ENCODE measurements at regions not wholly inside any gene's neighbourhood (a gene's known extent, or its start where the extent isn't known, plus 50 kb on each side); places are given as distances from the start of the nearest gene placed in this dataset.

DNA sequence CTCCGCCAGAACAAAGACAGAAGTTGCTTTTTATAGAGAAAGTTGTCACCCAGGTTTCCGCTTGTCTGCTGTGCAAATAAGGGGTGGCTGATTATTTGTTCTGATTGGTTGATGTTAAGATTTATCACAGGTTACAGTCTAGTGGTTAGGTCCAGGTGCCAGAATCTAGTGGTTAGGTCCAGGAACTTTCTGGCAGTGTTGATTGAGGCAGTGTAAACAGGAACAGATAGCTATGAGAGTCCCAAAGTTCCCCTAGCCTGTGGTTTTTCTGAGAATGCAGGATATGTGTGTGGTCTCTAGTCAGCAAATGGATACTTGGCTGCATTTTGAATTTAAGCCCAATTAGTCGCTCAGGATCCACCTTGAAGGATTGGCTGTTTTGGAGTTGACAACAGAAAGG, 148.0 kb downstream of the TMEM200A start:
- no peak for DNase-seq
- no peaks in the 10 kb centered on the region for H3K4me1 ChIP-seq
- H3K9me3 ChIP-seq: no peaks in the 10 kb centered on the region
- no peaks in the 10 kb centered on the region for H3K27me3 ChIP-seq
- no peaks in the 10 kb centered on the region for H3K36me3 ChIP-seq
- no peak overlapping the region for H3K4me3 ChIP-seq (ENCODE audit: low read depth, low read length)
- TF ChIP-seq, protein P1, sequence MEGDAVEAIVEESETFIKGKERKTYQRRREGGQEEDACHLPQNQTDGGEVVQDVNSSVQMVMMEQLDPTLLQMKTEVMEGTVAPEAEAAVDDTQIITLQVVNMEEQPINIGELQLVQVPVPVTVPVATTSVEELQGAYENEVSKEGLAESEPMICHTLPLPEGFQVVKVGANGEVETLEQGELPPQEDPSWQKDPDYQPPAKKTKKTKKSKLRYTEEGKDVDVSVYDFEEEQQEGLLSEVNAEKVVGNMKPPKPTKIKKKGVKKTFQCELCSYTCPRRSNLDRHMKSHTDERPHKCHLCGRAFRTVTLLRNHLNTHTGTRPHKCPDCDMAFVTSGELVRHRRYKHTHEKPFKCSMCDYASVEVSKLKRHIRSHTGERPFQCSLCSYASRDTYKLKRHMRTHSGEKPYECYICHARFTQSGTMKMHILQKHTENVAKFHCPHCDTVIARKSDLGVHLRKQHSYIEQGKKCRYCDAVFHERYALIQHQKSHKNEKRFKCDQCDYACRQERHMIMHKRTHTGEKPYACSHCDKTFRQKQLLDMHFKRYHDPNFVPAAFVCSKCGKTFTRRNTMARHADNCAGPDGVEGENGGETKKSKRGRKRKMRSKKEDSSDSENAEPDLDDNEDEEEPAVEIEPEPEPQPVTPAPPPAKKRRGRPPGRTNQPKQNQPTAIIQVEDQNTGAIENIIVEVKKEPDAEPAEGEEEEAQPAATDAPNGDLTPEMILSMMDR (IDR thresholded peaks at IDR 0.05; ENCODE audit: low read depth, low read length): no peak

DNA sequence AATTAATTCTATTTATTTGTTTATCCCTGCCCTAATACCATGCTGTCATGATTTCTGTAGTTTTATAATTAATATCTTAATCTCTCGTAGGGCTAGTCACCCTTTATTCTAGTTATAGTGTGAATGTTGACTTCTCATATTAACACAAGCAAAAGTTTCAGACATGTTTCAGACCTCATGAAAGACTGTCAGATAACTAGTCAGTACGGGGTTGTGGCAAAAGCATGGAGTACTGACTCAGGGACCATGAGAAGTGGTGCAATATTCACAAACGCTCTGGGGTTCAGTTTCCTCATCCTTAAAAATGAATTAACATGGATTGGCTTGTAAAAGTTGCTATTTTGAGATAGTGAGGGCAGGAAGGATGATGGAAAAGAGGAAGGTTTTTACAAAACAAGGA, 148.9 kb downstream of the TMEM200A start:
- TF ChIP-seq, protein P1 (IDR thresholded peaks at IDR 0.05; ENCODE audit: low read depth, low read length): no peak
- Histone ChIP-seq H3K4me3 (ENCODE audit: low read depth, low read length) (no peak overlapping the region), H3K9me3 (no peaks in the 10 kb centered on the region), H3K36me3 (no peaks in the 10 kb centered on the region), H3K27me3 (no peaks in the 10 kb centered on the region), H3K4me1 (no peaks in the 10 kb centered on the region)
- DNase-seq: no peak

DNA sequence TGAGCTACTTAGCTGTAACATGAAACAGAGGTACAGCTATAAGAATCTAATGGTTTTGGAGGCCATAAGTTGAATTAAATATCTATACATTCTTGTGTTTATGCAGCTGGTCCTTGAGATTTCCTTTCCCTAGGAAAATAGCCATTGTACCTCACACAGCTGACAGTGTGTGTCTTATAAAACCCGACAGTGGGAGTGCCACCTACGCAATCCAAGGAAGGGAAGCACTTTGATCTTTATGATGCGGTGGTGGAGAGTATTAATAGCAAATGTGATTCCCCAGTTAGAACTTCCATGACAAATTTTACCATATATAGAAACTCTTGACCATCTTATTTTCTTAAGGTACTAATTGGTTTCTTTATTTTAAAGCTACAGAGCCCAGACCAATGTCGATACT, 149.5 kb downstream of the TMEM200A start:
- Histone ChIP-seq H3K4me1 (no peaks in the 10 kb centered on the region), H3K9me3 (no peaks in the 10 kb centered on the region), H3K4me3 (ENCODE audit: low read depth, low read length) (no peak overlapping the region), H3K27me3 (no peaks in the 10 kb centered on the region), H3K36me3 (no peaks in the 10 kb centered on the region)
- TF ChIP-seq, protein P1 (IDR thresholded peaks at IDR 0.05; ENCODE audit: low read depth, low read length): no peak
- no peak for DNase-seq

DNA sequence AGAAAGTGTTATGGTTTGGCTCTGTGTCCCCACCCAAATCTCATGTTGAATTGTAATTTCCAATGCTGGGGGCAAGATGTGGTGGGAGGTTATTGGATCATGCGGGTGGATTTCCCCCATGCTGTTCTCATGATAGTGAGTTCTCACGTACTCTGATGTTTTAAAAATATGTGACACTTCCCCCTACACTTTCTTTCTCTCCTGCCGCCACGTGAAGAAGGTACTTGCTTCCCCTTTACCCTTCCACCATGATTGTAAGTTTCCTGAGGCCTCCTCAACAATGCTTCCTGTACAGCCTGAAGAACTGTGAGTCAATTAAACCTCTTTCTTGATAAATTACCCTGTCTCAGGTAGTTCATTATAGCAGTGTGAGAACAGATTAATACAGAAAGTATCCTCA, 150.8 kb downstream of the TMEM200A start:
- TF ChIP-seq, protein P1 (IDR thresholded peaks at IDR 0.05; ENCODE audit: low read depth, low read length): no peak
- Histone ChIP-seq H3K9me3 (no peaks in the 10 kb centered on the region; the same call in 1 of the 2 replicates), H3K4me1 (no peaks in the 10 kb centered on the region), H3K27me3 (no peaks in the 10 kb centered on the region), H3K36me3 (no peaks in the 10 kb centered on the region), H3K4me3 (ENCODE audit: low read depth, low read length) (no peak overlapping the region)
- no peak for DNase-seq

DNA sequence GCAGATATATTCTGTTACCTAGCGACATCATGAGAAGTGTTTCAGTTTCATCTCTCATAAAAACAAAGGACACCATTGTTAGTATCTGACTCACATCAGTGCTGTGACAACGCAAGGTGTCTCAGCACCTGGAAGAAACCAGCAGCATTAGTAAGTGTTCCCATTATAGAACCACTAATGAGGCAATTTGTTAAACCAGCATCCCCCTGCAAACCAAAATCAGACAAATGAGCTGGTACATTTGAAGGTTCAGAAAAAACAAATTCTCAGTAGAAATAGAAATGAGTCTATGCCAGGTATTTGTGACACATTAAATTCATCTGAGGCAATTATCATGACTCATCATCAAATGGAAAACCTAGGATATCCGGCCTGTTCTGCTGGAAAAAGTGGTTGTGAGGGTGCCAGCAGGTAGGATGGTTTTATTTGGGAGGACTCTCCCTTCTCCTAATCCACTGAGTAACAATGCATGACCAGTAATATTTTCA, 151.7 kb downstream of the TMEM200A start:
- Histone ChIP-seq H3K36me3 (no peaks in the 10 kb centered on the region), H3K9me3 (no peaks in the 10 kb centered on the region; the same call in 1 of the 2 replicates), H3K4me3 (ENCODE audit: low read depth, low read length) (no peak overlapping the region), H3K27me3 (no peaks in the 10 kb centered on the region), H3K4me1 (no peaks in the 10 kb centered on the region)
- TF ChIP-seq, protein P1 (IDR thresholded peaks at IDR 0.05; ENCODE audit: low read depth, low read length): no peak
- no peak for DNase-seq

DNA sequence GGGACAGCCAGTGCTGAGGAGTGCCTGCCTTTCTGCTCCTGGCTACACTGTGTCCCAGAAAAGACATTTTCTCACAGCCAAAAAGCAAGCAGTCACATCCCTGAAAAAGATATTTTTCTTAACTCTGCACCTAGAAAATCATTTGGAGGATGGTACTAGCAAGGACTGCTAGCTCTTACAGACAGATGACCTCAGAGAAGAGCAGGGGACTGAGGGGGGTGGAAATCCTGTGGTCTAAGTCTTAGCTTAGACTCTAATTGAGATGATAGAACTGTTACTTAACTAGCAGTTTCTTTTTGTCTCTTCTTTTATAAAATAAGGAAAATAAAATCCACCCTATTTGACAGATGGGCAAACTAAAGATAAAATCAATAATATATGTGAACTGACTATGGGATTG, 152.8 kb downstream of the TMEM200A start:
- TF ChIP-seq, protein P1 (IDR thresholded peaks at IDR 0.05; ENCODE audit: low read depth, low read length): no peak
- Histone ChIP-seq H3K36me3 (no peaks in the 10 kb centered on the region), H3K9me3 (no peaks in the 10 kb centered on the region; the same call in 1 of the 2 replicates), H3K27me3 (no peaks in the 10 kb centered on the region), H3K4me1 (no peaks in the 10 kb centered on the region), H3K4me3 (ENCODE audit: low read depth, low read length) (no peak overlapping the region)
- DNase-seq: no peak
